ENCODE measurements at regions not wholly inside any gene's neighbourhood (a gene's known extent, or its start where the extent isn't known, plus 50 kb on each side); places are given as distances from the start of the nearest gene placed in this dataset.
"Not testable (repeated sequence)": the region's sequence is repeated elsewhere in the genome, so short reads cannot be mapped to it uniquely, and the experiment has no call there.

- DNase-seq, result not testable (repeated sequence)
Observed at GRCh38 chr7:35910621-35911020, 109.8 kb downstream of the SEPTIN7 start.

DNA sequence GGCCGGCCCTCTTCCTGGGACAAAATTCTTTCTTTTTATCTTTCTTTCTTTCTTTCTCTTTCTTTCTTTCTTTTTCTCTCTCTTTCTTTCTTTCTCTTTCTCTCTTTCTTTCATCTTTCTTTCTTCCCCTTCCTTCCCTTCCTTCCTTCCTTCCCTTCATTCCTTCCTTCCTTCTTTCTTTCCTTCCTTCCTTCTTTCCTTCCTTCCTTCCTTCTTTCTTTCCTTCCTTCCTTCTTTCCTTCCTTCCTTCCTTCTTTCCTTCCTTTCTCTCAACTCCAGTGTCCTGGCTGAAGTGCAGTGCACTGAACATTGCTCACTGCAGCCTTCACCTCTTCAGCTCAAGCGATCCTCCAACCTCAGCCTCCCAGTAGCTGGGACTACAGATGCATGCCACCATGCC lies 112.5 kb downstream of the SEPTIN7 start:
- not testable (repeated sequence) for DNase-seq

- not testable (repeated sequence) for DNase-seq
Observed at GRCh38 chr7:35914214-35914613, 113.4 kb downstream of the SEPTIN7 start.

- not testable (repeated sequence) for DNase-seq
Observed at GRCh38 chr7:35915247-35915955, 114.5 kb downstream of the SEPTIN7 start.

- DNase-seq, result not testable (repeated sequence)
Observed at GRCh38 chr7:35918217-35918616, 117.4 kb downstream of the SEPTIN7 start.

- DNase-seq, result peak; percentile 43
Observed at GRCh38 chr7:35919607-35920006, 118.8 kb downstream of the SEPTIN7 start.

DNA sequence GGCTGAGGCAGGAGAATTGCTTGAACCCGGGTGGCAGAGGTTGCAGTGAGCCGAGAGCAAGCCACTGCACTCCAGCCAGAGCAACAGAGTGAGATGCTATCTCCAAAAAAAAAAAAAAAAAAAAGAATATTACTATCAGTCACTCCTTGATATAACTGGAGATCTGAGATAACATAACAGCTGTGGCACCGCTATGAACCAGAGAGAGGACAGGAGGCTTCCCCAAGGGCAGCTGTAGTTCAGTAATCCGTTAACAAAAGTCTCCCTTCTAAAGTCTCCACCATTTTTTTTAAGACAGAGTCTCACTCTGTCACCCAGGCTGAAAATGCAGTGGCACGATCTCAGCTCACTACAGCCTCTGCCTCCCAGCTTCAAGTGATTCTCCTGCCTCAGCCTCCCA lies 120.5 kb downstream of the SEPTIN7 start:
- DNase-seq, result not testable (repeated sequence)

GRCh38 chr7:35924668-35925067 lies 123.8 kb downstream of the SEPTIN7 start:
- DNase-seq, result not testable (repeated sequence)

DNA sequence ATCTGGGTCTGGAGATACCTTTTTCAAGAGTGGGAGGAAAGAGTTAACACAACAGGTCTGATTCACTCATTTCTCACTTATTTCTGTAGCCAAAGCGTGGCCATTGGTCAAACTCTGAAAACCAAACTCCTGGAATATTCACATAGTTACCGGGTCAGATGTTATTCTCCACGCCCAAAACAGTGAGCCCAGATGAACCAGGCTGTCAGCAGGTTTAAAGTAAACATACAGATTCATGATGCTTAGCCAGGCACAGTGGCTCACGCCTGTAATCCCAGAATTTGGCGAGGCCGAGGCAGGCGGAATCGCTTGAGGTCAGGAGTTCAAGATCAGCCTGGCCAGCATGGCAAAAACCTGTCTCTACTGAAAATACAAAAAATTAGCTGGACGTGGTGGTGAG lies 126.1 kb downstream of the SEPTIN7 start:
- not testable (repeated sequence) for DNase-seq

- DNase-seq, result not testable (repeated sequence)
Observed at GRCh38 chr7:35931134-35931533, 130.3 kb downstream of the SEPTIN7 start.

GRCh38 chr7:35931551-35931950 lies 130.7 kb downstream of the SEPTIN7 start:
- DNase-seq, result not testable (repeated sequence)

DNA sequence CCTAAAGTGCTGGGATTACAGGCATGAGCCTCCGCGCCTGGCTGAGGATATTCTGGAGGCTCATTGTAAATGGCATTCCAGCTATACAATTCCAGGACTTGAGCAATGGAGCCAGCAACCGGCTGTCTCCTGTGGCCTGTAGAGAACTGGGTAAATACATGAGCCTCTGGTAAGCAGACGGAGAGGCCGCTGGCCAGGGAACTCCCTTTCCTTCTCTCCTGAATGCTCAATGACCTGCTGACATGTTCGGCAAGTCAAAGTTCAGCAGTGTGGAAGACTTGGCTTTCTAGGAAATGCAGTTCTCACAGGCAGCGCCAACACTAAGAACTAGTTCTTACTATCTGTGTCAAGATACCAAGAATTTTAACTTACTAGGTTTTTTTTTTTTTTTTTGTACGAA lies 139.8 kb downstream of the SEPTIN7 start:
- not testable (repeated sequence) for DNase-seq

GRCh38 chr7:35945621-35946020 lies 144.8 kb downstream of the SEPTIN7 start:
- DNase-seq, result peak; percentile 9

- peak; percentile 59 for DNase-seq
Observed at GRCh38 chr7:35955735-35956134, 154.9 kb downstream of the SEPTIN7 start.

- not testable (repeated sequence) for DNase-seq
Observed at GRCh38 chr7:35956988-35957387, 156.1 kb downstream of the SEPTIN7 start.

GRCh38 chr7:35961260-35961659 lies 160.4 kb downstream of the SEPTIN7 start:
- not testable (repeated sequence) for DNase-seq

DNA sequence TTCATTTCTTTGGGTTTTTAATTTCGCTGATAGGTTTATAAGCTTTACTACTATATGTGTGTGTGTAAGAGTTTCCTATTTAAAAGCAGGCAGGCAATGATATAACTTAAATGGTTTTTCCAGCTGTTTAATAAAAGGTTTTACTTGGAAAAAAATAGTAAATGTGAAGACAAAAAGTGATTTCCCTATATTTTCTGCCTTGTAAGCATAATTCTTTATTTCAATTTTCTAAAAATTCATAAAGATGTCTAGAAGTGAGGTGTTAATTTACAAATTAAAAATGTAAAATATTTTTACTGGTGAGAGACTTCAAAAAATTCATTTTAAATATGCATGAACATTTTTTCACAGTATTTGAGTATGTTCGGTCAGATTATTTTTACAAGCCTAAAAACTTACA lies 161.8 kb downstream of the SEPTIN7 start:
- not testable (repeated sequence) for DNase-seq

GRCh38 chr7:35967366-35968139 lies 166.7 kb downstream of the SEPTIN7 start:
- no peak for DNase-seq

DNA sequence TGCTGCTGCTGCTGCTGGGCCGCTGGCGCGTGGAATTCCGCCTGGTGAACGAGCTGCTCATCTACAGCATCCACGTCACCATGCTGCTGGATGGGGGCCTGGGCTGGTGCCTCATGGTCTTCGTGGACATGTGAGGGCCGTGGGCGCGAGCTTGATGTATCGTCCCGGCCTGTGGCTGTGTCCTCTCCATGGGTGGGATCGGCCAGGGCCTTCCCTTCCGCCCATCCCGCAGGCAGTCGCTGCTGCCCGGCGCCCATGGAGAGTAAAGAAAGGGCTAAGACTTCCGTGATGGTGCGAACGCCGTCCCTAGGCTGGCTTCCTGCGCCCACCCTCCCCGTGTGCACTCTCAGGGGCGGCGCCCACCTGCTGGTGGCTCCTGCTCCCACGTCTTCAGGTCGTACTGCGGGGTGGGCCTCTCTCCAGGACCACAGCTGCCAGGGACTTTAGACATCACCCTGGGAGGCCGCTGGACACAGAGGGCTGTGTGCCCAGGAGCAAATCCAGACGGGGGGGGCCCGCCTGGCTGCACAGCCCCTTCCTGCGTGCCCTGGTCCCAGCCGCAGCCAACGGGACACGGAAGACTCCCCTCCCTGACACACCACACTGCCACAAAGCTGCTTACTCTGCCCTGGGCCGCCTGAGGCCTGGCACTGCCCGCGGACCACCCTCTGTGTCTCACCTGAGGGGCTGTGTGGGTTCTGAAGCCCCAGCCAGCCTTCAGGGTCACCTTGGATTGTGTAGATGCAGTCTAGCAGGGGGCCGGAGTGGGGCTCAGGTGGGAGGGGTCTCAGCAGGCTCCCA lies 167.5 kb downstream of the SEPTIN7 start:
- no peak for DNase-seq

GRCh38 chr7:35969066-35969465 lies 168.2 kb downstream of the SEPTIN7 start:
- peak; percentile 37 for DNase-seq

DNA sequence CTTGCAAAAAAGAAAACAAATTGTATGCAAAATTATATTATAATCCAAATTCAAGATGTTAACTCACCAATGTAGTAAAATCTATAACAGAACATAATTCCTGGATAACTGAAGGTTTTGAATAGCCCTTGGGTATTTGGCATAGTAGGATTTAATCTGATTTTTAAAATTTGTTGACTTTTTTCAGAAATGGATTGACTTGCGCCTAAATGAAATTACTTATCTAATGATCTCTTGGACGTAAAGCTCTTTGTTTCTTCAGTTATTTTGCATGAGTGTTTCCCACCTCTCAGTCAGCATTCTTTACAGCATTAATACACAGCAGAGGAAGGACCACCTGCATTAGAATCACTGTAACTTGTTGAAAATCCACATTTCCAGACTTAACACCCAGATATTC lies 169.6 kb downstream of the SEPTIN7 start:
- DNase-seq, result no peak

GRCh38 chr7:35971133-35971891 lies 170.5 kb downstream of the SEPTIN7 start:
- no peak for DNase-seq

All from tongue (tissue), 1 donor.